ENCODE measurements at regions not wholly inside any gene's neighbourhood (a gene's known extent, or its start where the extent isn't known, plus 50 kb on each side); places are given as distances from the start of the nearest gene placed in this dataset.

DNA sequence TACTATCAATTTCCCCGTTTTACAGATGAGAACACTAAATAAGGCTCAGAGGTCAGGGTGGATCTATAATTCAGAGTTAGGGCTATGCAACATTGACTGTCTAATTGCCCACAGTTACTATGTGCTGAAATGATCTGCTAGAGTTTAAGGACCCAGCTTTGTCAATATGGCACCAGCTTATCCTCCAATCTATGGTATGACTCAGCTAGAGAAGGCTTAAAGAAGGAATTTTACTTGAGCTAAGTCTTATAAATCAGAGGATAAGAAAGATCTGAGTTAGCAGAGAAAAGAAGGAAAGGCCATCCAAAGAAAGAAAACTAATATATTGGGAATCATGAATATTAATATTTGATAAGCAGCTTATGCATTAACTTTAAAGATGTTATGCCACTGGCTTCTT lies 78.1 kb downstream of the ASB9 start:
- DNase-seq, result no peak
- Mint-ChIP-seq H3K27me3 (ENCODE audit: insufficient read depth) (no peaks in the 10 kb centered on the region), H3K27ac (no peak overlapping the region), H3K36me3 (ENCODE audit: low read depth) (no peaks in the 10 kb centered on the region), H3K4me1 (ENCODE audit: low read depth) (no peaks in the 10 kb centered on the region), H3K4me3 (no peak overlapping the region), H3K9me3 (no peaks in the 10 kb centered on the region)
- TF ChIP-seq, protein P1, sequence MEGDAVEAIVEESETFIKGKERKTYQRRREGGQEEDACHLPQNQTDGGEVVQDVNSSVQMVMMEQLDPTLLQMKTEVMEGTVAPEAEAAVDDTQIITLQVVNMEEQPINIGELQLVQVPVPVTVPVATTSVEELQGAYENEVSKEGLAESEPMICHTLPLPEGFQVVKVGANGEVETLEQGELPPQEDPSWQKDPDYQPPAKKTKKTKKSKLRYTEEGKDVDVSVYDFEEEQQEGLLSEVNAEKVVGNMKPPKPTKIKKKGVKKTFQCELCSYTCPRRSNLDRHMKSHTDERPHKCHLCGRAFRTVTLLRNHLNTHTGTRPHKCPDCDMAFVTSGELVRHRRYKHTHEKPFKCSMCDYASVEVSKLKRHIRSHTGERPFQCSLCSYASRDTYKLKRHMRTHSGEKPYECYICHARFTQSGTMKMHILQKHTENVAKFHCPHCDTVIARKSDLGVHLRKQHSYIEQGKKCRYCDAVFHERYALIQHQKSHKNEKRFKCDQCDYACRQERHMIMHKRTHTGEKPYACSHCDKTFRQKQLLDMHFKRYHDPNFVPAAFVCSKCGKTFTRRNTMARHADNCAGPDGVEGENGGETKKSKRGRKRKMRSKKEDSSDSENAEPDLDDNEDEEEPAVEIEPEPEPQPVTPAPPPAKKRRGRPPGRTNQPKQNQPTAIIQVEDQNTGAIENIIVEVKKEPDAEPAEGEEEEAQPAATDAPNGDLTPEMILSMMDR (IDR thresholded peaks at IDR 0.05), result no peak

DNA sequence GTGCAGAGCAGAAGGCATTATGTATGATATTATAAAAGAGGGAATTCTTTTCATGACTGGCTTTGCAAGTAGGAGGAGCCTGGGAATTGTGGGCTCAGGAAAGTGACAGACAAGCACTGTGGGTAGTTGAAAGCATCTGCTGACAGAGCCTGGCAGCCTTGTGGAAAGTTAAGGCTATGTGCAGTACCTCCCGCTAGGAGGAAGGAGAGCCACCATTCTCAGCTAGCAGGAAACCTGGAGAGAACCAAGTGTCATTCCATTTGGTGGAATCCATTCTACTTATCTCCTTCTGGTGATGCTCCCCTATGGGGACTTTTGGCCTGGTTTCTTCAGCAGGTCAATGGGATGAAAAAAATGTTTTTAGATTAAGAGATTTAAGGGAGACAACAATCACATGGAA lies 81.8 kb downstream of the ASB9 start:
- Mint-ChIP-seq H3K9me3 (no peaks in the 10 kb centered on the region), H3K4me3 (no peak overlapping the region), H3K27ac (no peak overlapping the region), H3K36me3 (ENCODE audit: low read depth) (no peaks in the 10 kb centered on the region), H3K27me3 (ENCODE audit: insufficient read depth) (no peaks in the 10 kb centered on the region), H3K4me1 (ENCODE audit: low read depth) (no peaks in the 10 kb centered on the region)
- DNase-seq, result no peak
- TF ChIP-seq, protein P1 (IDR thresholded peaks at IDR 0.05), result no peak

DNA sequence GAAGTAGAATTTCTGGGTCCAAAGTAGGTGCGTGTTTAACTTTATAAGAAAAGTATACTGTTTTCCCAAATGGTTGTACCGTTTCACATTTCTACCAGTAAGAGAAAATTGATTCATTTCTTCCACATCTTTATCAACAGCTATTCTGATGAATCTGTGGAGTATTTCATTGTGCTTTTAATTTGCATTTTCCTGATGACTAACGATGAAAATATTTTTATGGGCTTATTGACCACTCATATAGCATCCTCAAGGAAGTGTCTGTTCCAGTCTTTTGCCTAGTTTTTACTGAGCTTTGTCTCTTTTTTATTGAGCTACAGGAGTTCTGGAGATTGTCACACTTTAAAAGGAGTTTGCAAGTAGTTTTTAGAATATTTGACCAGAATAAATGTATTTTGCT lies 92.6 kb downstream of the ASB9 start:
- H3K9me3 Mint-ChIP-seq, result no peaks in the 10 kb centered on the region
- TF ChIP-seq, protein P1 (IDR thresholded peaks at IDR 0.05), result no peak
- no peaks in the 10 kb centered on the region for H3K36me3 Mint-ChIP-seq (ENCODE audit: low read depth)
- H3K27me3 Mint-ChIP-seq (ENCODE audit: insufficient read depth), result peaks cover 2% of the 10 kb centered on the region; the same call in 1 of the 2 replicates
- no peaks in the 10 kb centered on the region for H3K4me1 Mint-ChIP-seq (ENCODE audit: low read depth)
- no peak for DNase-seq
- no peak overlapping the region for H3K27ac Mint-ChIP-seq
- H3K4me3 Mint-ChIP-seq, result no peak overlapping the region

DNA sequence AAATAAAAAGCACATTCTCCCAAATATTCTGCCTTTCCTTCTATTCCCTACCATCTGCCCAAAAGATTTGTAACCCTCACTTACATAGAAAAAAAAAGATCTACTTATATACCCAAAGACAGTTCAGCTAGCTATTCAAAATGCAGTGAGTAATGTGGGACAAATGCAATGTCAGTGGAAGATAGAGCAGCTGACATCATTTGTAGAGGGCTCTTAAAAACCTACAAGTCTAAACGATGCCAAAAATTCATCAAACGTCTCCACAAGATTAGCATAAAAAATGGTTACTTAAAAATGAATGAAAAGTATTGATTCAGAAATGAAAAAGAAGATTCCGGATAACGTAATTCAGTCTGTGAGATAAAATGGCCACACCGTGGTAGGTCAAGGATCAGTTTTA lies 96.5 kb downstream of the ASB9 start:
- Mint-ChIP-seq H3K9me3 (no peaks in the 10 kb centered on the region), H3K4me3 (no peak overlapping the region), H3K36me3 (ENCODE audit: low read depth) (no peaks in the 10 kb centered on the region), H3K27me3 (ENCODE audit: insufficient read depth) (peaks cover 2% of the 10 kb centered on the region; the same call in 1 of the 2 replicates), H3K27ac (no peak overlapping the region), H3K4me1 (ENCODE audit: low read depth) (peaks cover 6% of the 10 kb centered on the region; the same call in 1 of the 2 replicates)
- no peak for DNase-seq
- TF ChIP-seq, protein P1 (IDR thresholded peaks at IDR 0.05), result no peak

DNA sequence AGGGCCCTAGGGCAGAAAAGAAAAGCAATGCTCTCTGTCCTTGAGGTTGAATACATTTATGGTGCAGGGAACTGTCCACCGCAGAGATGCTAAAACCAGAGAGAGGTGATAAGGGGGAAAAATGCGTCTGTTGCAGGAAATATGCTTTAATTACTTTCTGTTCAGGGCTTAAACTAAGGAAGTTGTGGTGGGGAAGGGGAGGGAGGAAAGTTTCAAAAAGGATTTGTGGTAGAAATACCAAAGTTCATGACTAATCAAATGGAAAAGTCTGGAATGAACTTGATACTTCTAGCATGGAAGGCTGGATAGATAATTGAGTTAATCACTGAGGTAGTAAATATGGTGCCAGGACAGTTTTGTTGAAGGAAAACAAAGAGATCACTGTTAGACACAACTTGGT lies 99.0 kb downstream of the ASB9 start:
- no peak for DNase-seq
- Mint-ChIP-seq H3K36me3 (ENCODE audit: low read depth) (no peaks in the 10 kb centered on the region), H3K27ac (no peak overlapping the region), H3K9me3 (no peaks in the 10 kb centered on the region), H3K4me3 (no peak overlapping the region), H3K4me1 (ENCODE audit: low read depth) (peaks cover 6% of the 10 kb centered on the region; the same call in 1 of the 2 replicates), H3K27me3 (ENCODE audit: insufficient read depth) (peaks cover 2% of the 10 kb centered on the region; the same call in 1 of the 2 replicates)
- TF ChIP-seq, protein P1 (IDR thresholded peaks at IDR 0.05), result no peak

DNA sequence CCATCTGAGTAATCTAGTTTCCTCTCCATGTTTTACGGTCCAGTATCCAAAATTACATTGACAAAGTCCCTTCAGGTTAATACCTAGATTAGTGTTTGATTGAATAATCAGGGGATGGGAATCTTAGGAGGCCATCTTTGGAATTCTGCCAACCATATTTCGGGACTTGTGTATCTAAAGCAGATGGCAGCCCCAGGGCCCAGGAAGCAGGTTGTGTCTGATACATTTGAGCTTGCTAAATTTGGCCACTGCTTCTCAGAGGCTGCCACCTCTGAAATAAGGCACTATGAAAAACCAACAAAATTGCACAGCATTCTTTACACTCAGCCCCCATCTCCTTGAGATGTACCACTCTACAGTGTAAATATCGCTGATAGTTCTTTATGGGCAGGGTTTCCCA lies 102.1 kb downstream of the ASB9 start:
- H3K4me3 Mint-ChIP-seq, result no peak overlapping the region
- no peaks in the 10 kb centered on the region for H3K36me3 Mint-ChIP-seq (ENCODE audit: low read depth)
- no peak for DNase-seq

More for the DNA sequence above, 102.1 kb downstream of the ASB9 start:
- no peaks in the 10 kb centered on the region for H3K9me3 Mint-ChIP-seq
- TF ChIP-seq, protein P1 (IDR thresholded peaks at IDR 0.05), result no peak
- H3K27me3 Mint-ChIP-seq (ENCODE audit: insufficient read depth), result no peaks in the 10 kb centered on the region
- no peak overlapping the region for H3K27ac Mint-ChIP-seq
- H3K4me1 Mint-ChIP-seq (ENCODE audit: low read depth), result peaks cover 6% of the 10 kb centered on the region; the same call in 1 of the 2 replicates

Data from HFFc6 (cell line).